H9 (cell line): ENCODE measurements at regions not wholly inside any gene's neighbourhood (a gene's known extent, or its start where the extent isn't known, plus 50 kb on each side); places are given as distances from the start of the nearest gene placed in this dataset.

ENCODE experiments used
- DNase-seq: peaks from one replicate; pipeline ENCODE4 v3.0.0-alpha.2; 2017
- H2AFZ ChIP-seq: one replicate; pipeline ENCODE4 v1.6.1; 2013; ENCODE audit warnings: mild to moderate bottlenecking, low read length, control low read depth, moderate library complexity
- H2AK5ac ChIP-seq: 2 replicates; pipeline ENCODE4 v1.6.1; 2013; ENCODE audit warnings: low read length, control low read depth, mixed read lengths; ENCODE audit not compliant: insufficient read length
- H2BK120ac ChIP-seq: one replicate; pipeline ENCODE4 v1.6.1; 2013; ENCODE audit warnings: low read depth, mild to moderate bottlenecking, low read length, control low read depth, inconsistent platforms; ENCODE audit not compliant: poor library complexity, severe bottlenecking
- H2BK12ac ChIP-seq: 2 replicates; pipeline ENCODE4 v1.6.1; 2013; ENCODE audit warnings: low read length, control low read depth, mixed read lengths, low read depth; ENCODE audit not compliant: insufficient read length
- H2BK15ac ChIP-seq: 2 replicates; pipeline ENCODE4 v1.6.1; 2013; ENCODE audit warnings: low read depth, low read length, control low read depth
- H2BK20ac ChIP-seq: one replicate; pipeline ENCODE4 v1.6.1; 2013; ENCODE audit warnings: low read depth, mild to moderate bottlenecking, low read length, control low read depth, inconsistent platforms; ENCODE audit not compliant: poor library complexity, severe bottlenecking
- H2BK5ac ChIP-seq: 2 replicates; pipeline ENCODE4 v1.6.1; 2013; ENCODE audit warnings: low read length, control low read depth, mixed read lengths; ENCODE audit not compliant: insufficient read length
- H3K14ac ChIP-seq: 2 replicates; pipeline ENCODE4 v1.6.1; 2013; ENCODE audit warnings: low read length, control low read depth; ENCODE audit not compliant: insufficient read depth
- H3K18ac ChIP-seq: 2 replicates; pipeline ENCODE4 v1.6.1; 2013; ENCODE audit warnings: low read depth, mild to moderate bottlenecking, mixed read lengths, low read length, control low read depth; ENCODE audit not compliant: insufficient read length
- H3K23ac ChIP-seq: 2 replicates; pipeline ENCODE4 v1.6.1; 2013; ENCODE audit warnings: low read length, control low read depth, mixed read lengths, low read depth; ENCODE audit not compliant: insufficient read length
- H3K23me2 ChIP-seq: 2 replicates; pipeline ENCODE4 v1.6.1; 2013; ENCODE audit warnings: low read depth, mild to moderate bottlenecking, mixed read lengths, low read length, control low read depth; ENCODE audit not compliant: insufficient read length, poor library complexity, severe bottlenecking
- H3K27ac ChIP-seq: 2 replicates; pipeline ENCODE4 v1.5.1; 2013; ENCODE audit warnings: low read length, control low read depth, mixed read lengths, low read depth; ENCODE audit not compliant: insufficient read length
- H3K27me3 ChIP-seq: 2 replicates; pipeline ENCODE4 v1.6.1; 2013; ENCODE audit warnings: low read length, control low read depth, inconsistent platforms; ENCODE audit not compliant: insufficient read depth
- H3K4ac ChIP-seq: 2 replicates; pipeline ENCODE4 v1.6.1; 2013; ENCODE audit warnings: low read depth, mild to moderate bottlenecking, control low read depth, inconsistent platforms, low read length, moderate library complexity
- H3K4me1 ChIP-seq: 2 replicates; pipeline ENCODE4 v1.6.1; 2013; ENCODE audit warnings: low read length, control low read depth, inconsistent platforms; ENCODE audit not compliant: insufficient read depth
- H3K4me2 ChIP-seq: 2 replicates; pipeline ENCODE4 v1.6.1; 2013; ENCODE audit warnings: low read length, control low read depth, mixed read lengths; ENCODE audit not compliant: insufficient read length, insufficient read depth
- H3K56ac ChIP-seq: 2 replicates; pipeline ENCODE4 v1.6.1; 2013; ENCODE audit warnings: low read depth, mild to moderate bottlenecking, mixed read lengths, low read length, control low read depth; ENCODE audit not compliant: insufficient read length
- H3K79me1 ChIP-seq: 2 replicates; pipeline ENCODE4 v1.6.1; 2013; ENCODE audit warnings: low read depth, mild to moderate bottlenecking, moderate library complexity, low read length, control low read depth, inconsistent platforms; ENCODE audit not compliant: insufficient read depth, poor library complexity, severe bottlenecking
- H3K79me2 ChIP-seq: 2 replicates; pipeline ENCODE4 v1.6.1; 2013; ENCODE audit warnings: low read length, control low read depth, inconsistent platforms; ENCODE audit not compliant: insufficient read depth
- H3K9ac ChIP-seq: 2 replicates; pipeline ENCODE4 v1.6.1; 2013; ENCODE audit warnings: low read length, control low read depth, mixed read lengths; ENCODE audit not compliant: insufficient read length; ENCODE audit errors: extremely low read depth
- H3K9me3 ChIP-seq: one replicate; pipeline ENCODE4 v1.6.1; 2013; ENCODE audit warnings: low read depth, low read length, inconsistent platforms; ENCODE audit not compliant: control insufficient read depth
- H3T11ph ChIP-seq: one replicate; pipeline ENCODE4 v1.6.1; 2013; ENCODE audit warnings: mild to moderate bottlenecking, low read length, control low read depth, inconsistent platforms
- H4K20me1 ChIP-seq: one replicate; pipeline ENCODE4 v1.6.1; 2013; ENCODE audit not compliant: control insufficient read depth, insufficient read length, insufficient read depth
- H4K5ac ChIP-seq: 2 replicates; pipeline ENCODE4 v1.6.1; 2013; ENCODE audit warnings: low read depth, mild to moderate bottlenecking, mixed read lengths, low read length, control low read depth; ENCODE audit not compliant: insufficient read length
- H4K8ac ChIP-seq: replicated peaks from 2 replicates; pipeline ENCODE4 v1.6.1; 2013; ENCODE audit warnings: low read length, control low read depth, mixed read lengths, low read depth; ENCODE audit not compliant: insufficient read length
- H4K91ac ChIP-seq: 2 replicates; pipeline ENCODE4 v1.6.1; 2013; ENCODE audit warnings: low read depth, mild to moderate bottlenecking, moderate library complexity, mixed read lengths, low read length, control low read depth; ENCODE audit not compliant: insufficient read length
- H3K27ac Mint-ChIP-seq, 3 experiments: 2 replicates in 2 of 3; 3 replicates in 1 of 3; pipeline ENCODE4 v1.8.0; 2020 to 2021; ENCODE audit warnings: mixed read lengths in 3 of 3, mild to moderate bottlenecking in 1 of 3, moderate library complexity in 1 of 3
- H3K27me3 Mint-ChIP-seq: 2 replicates; pipeline ENCODE4 v1.8.0; 2021; ENCODE audit warnings: low read depth, mild to moderate bottlenecking, moderate library complexity, mixed read lengths
- H3K36me3 Mint-ChIP-seq, 3 experiments: 2 replicates in 2 of 3; 3 replicates in 1 of 3; pipeline ENCODE4 v1.8.0; 2020 to 2021; ENCODE audit warnings: low read depth in 3 of 3, mixed read lengths in 3 of 3; ENCODE audit not compliant: insufficient read depth in 1 of 3
- H3K4me1 Mint-ChIP-seq, 2 experiments: 2 replicates each; pipeline ENCODE4 v1.8.0; 2020; ENCODE audit warnings: mixed read lengths in 2 of 2
- H3K4me3 Mint-ChIP-seq, 2 experiments: 2 replicates in 1 of 2; 3 replicates in 1 of 2; pipeline ENCODE4 v1.8.0; 2020 to 2021; ENCODE audit warnings: mild to moderate bottlenecking in 2 of 2, mixed read lengths in 2 of 2, moderate library complexity in 1 of 2
- H3K9me3 Mint-ChIP-seq, 2 experiments: 2 replicates in 1 of 2; 3 replicates in 1 of 2; pipeline ENCODE4 v1.8.0; 2020; ENCODE audit warnings: mild to moderate bottlenecking in 2 of 2, mixed read lengths in 2 of 2, moderate library complexity in 1 of 2
- WGBS: extraction: QIAGEN DNeasy Blood & Tissue Kit; methylation state at CpG from one replicate; pipeline ENCODE4 v1.1.7; 2013; ENCODE audit warnings: missing lambda C conversion rate, low lambda C conversion rate, mixed read lengths; ENCODE audit not compliant: insufficient read length; ENCODE audit errors: extremely low coverage; 5-methylcytosine and 5-hydroxymethylcytosine counted together
- TF ChIP-seq, protein P1 (sequence below): fragments of 200-600 bp; sonication (generic); conservative IDR thresholded peaks from 3 replicates; pipeline ENCODE4 v1.8.0; 2021; ENCODE audit warnings: antibody characterized with exemption, mild to moderate bottlenecking

DNA sequence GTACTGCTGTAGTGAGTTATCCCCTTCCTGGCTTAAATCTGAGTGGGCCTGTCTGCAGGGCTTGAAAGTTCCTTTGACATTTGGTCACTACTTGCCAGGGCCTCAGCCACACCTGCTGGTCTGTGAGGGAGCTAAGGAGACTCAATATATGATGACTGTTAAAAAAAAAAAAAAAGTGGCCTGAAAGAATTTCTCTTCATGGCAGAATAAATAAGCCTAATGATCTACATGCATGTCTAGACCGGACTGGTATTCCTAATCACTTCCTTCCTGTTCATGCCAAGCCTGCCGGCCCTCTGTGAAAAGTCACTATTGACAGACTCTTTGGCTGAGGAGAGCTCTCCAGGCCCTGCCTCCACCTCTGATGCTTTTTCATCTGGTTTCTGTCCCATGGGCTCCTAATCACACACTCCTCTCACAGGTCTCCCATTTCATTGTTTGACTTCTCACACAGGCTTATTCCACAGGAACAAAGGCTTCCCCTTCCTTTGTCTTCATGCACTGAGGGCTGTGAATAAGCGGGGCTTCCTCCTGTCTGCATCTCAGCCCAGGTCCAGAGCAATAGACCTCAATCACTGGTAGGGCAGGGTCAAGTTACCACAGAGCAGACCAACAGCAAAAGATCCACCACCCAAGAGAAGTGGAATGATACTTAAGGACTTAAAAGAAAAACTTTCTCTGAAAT is 99.1 kb upstream of the SEC61G start:
- no peak overlapping the region for H2BK120ac ChIP-seq
- no peaks in the 10 kb centered on the region for H4K20me1 ChIP-seq
- no peak overlapping the region for H4K8ac ChIP-seq
- H3K79me1 ChIP-seq = no peaks in the 10 kb centered on the region
- no peak overlapping the region for H2BK20ac ChIP-seq
- H2BK15ac ChIP-seq = no peak overlapping the region
- no peak overlapping the region for H2BK12ac ChIP-seq
- Mint-ChIP-seq H3K4me3 (no peak overlapping the region), H3K4me1 (peaks cover 12 to 13% of the 10 kb centered on the region in 2 experiments), H3K27ac (peak overlapping the region in 1 of 3 experiments; percentile 67; a peak in 1 of 7 replicates), H3K9me3 (peaks cover 16 to 18% of the 10 kb centered on the region in 2 experiments), H3K36me3 (peaks cover 5 to 10% (median 6%) of the 10 kb centered on the region in 3 experiments; a peak in 6 of 7 replicates), H3K27me3 (no peaks in the 10 kb centered on the region; the same call in 1 of the 2 replicates)
- no peak overlapping the region for H4K91ac ChIP-seq
- H3K9ac ChIP-seq = no peak overlapping the region
- H3K14ac ChIP-seq = no peak overlapping the region
- H3K79me2 ChIP-seq = no peaks in the 10 kb centered on the region
- H3K27me3 ChIP-seq = no peaks in the 10 kb centered on the region
- TF ChIP-seq, protein P1, sequence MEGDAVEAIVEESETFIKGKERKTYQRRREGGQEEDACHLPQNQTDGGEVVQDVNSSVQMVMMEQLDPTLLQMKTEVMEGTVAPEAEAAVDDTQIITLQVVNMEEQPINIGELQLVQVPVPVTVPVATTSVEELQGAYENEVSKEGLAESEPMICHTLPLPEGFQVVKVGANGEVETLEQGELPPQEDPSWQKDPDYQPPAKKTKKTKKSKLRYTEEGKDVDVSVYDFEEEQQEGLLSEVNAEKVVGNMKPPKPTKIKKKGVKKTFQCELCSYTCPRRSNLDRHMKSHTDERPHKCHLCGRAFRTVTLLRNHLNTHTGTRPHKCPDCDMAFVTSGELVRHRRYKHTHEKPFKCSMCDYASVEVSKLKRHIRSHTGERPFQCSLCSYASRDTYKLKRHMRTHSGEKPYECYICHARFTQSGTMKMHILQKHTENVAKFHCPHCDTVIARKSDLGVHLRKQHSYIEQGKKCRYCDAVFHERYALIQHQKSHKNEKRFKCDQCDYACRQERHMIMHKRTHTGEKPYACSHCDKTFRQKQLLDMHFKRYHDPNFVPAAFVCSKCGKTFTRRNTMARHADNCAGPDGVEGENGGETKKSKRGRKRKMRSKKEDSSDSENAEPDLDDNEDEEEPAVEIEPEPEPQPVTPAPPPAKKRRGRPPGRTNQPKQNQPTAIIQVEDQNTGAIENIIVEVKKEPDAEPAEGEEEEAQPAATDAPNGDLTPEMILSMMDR = no peak
- no peak overlapping the region for H3K4ac ChIP-seq
- H3K9me3 ChIP-seq = no peaks in the 10 kb centered on the region
- no peak overlapping the region for H3K27ac ChIP-seq
- no peak overlapping the region for H3K56ac ChIP-seq
- H2BK5ac ChIP-seq = no peak overlapping the region
- H3K23ac ChIP-seq = no peak overlapping the region
- H3K18ac ChIP-seq = no peak overlapping the region
- H3K4me2 ChIP-seq = no peak overlapping the region
- H3K4me1 ChIP-seq = no peaks in the 10 kb centered on the region
- H3T11ph ChIP-seq = no peak overlapping the region
- no peak overlapping the region for H2AFZ ChIP-seq
- no CpG with 5 or more reads among the region's 3 CpGs for WGBS
- no peak for DNase-seq
- H4K5ac ChIP-seq = no peak overlapping the region
- H3K23me2 ChIP-seq = no peaks in the 10 kb centered on the region
- no peak overlapping the region for H2AK5ac ChIP-seq
